ENCODE measurements at regions not wholly inside any gene's neighbourhood (a gene's known extent, or its start where the extent isn't known, plus 50 kb on each side); places are given as distances from the start of the nearest gene placed in this dataset.

DNA sequence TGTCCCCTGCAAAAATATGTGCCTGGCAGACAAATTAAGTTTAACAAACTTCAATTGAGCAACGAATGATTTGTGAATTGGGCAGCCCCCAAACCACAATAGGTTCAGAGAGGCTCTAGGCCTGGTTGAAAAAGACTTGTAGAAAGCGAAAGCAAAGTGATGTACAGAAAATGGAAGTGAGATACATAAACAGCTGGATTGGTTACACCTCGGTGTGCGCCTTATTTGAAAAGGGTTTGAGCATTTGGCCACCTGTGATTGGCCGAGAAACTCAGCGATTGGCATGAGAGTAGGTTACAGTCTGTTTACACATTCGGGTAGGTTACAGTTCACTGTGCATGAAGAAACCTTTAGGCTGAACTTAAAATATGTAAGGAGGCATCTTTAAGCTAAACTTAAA, 136.9 kb downstream of the CD83 start:
- in situ Hi-C loops (cut with HindIII; ENCODE audit: extremely low pct_ligation_motif_present, low pct_unique_long_range_greater_than_20kb) (no loop called here), intact Hi-C loops (cut with micrococcal nuclease; ENCODE audit: unreplicated experiment) (no loop called here)
- Histone ChIP-seq H3K36me3 (replicated peaks in 1 of 2; ENCODE audit: control insufficient read depth in 1 of 2, insufficient read depth in 2 of 2, low read length in 2 of 2) (no peaks in the 10 kb centered on the region), H4K20me1 (ENCODE audit: insufficient read depth, low read length) (no peaks in the 10 kb centered on the region), H3K79me2 (ENCODE audit: insufficient read depth, low read length) (no peaks in the 10 kb centered on the region), H3K27me3 (ENCODE audit: control insufficient read depth in 1 of 2, insufficient read depth in 2 of 2, low read length in 2 of 2) (peaks cover 0 to 16% of the 10 kb centered on the region in 2 experiments; a peak in 2 of 5 replicates), H3K27ac (ENCODE audit: extremely low read length, insufficient read depth, low read length) (no peak overlapping the region), H3K9ac (ENCODE audit: insufficient read depth, low read depth, low read length) (no peak overlapping the region), H2AFZ (ENCODE audit: low read length) (no peak overlapping the region), H3K4me3 (replicated peaks in 1 of 3; ENCODE audit: insufficient read depth in 1 of 3, low read depth in 2 of 3, low read length in 3 of 3) (no peak overlapping the region), H3K4me2 (ENCODE audit: low read depth, low read length) (no peak overlapping the region), H3K9me3 (ENCODE audit: low read length) (no peaks in the 10 kb centered on the region), H3K4me1 (ENCODE audit: insufficient read depth, low read length) (no peaks in the 10 kb centered on the region)
- FAIRE-seq = no peak
- no peak for ATAC-seq
- TF ChIP-seq ZNF3 (CRISPR knock-in tag; IDR thresholded peaks at IDR 0.05) = no peak
- TF ChIP-seq, protein P1, sequence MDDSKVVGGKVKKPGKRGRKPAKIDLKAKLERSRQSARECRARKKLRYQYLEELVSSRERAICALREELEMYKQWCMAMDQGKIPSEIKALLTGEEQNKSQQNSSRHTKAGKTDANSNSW (CRISPR knock-in tag; IDR thresholded peaks at IDR 0.05; ENCODE audit: borderline replicate concordance) = no peak
- no peak for TF ChIP-seq ZFYVE20 (CRISPR knock-in tag; IDR thresholded peaks at IDR 0.05; ENCODE audit: borderline replicate concordance, low read depth)
- no peak for TF ChIP-seq NPAS2 (CRISPR knock-in tag; IDR thresholded peaks at IDR 0.05; ENCODE audit: borderline replicate concordance)
- no peak for TF ChIP-seq SOX13 (IDR thresholded peaks at IDR 0.05)
- TF ChIP-seq SOX13 (CRISPR knock-in tag; conservative IDR thresholded peaks at IDR 0.05 in 1 of 2, IDR thresholded peaks at IDR 0.05 in 1 of 2) = no peak
- TF ChIP-seq, protein P2, sequence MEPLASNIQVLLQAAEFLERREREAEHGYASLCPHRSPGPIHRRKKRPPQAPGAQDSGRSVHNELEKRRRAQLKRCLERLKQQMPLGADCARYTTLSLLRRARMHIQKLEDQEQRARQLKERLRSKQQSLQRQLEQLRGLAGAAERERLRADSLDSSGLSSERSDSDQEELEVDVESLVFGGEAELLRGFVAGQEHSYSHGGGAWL (CRISPR knock-in tag; IDR thresholded peaks at IDR 0.05) = no peak
- TF ChIP-seq KLF13 (CRISPR knock-in tag; IDR thresholded peaks at IDR 0.05) = no peak
- no peak for TF ChIP-seq RFX1 (IDR thresholded peaks at IDR 0.05)
- TF ChIP-seq HCFC1 (IDR thresholded peaks at IDR 0.05; ENCODE audit: low read depth, low read length) = no peak
- TF ChIP-seq, protein P3, sequence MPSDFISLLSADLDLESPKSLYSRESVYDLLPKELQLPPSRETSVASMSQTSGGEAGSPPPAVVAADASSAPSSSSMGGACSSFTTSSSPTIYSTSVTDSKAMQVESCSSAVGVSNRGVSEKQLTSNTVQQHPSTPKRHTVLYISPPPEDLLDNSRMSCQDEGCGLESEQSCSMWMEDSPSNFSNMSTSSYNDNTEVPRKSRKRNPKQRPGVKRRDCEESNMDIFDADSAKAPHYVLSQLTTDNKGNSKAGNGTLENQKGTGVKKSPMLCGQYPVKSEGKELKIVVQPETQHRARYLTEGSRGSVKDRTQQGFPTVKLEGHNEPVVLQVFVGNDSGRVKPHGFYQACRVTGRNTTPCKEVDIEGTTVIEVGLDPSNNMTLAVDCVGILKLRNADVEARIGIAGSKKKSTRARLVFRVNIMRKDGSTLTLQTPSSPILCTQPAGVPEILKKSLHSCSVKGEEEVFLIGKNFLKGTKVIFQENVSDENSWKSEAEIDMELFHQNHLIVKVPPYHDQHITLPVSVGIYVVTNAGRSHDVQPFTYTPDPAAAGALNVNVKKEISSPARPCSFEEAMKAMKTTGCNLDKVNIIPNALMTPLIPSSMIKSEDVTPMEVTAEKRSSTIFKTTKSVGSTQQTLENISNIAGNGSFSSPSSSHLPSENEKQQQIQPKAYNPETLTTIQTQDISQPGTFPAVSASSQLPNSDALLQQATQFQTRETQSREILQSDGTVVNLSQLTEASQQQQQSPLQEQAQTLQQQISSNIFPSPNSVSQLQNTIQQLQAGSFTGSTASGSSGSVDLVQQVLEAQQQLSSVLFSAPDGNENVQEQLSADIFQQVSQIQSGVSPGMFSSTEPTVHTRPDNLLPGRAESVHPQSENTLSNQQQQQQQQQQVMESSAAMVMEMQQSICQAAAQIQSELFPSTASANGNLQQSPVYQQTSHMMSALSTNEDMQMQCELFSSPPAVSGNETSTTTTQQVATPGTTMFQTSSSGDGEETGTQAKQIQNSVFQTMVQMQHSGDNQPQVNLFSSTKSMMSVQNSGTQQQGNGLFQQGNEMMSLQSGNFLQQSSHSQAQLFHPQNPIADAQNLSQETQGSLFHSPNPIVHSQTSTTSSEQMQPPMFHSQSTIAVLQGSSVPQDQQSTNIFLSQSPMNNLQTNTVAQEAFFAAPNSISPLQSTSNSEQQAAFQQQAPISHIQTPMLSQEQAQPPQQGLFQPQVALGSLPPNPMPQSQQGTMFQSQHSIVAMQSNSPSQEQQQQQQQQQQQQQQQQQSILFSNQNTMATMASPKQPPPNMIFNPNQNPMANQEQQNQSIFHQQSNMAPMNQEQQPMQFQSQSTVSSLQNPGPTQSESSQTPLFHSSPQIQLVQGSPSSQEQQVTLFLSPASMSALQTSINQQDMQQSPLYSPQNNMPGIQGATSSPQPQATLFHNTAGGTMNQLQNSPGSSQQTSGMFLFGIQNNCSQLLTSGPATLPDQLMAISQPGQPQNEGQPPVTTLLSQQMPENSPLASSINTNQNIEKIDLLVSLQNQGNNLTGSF (CRISPR knock-in tag; IDR thresholded peaks at IDR 0.05) = no peak
- no peak for TF ChIP-seq HNRNPUL1 (IDR thresholded peaks at IDR 0.05; ENCODE audit: low read depth, low read length)
- no peak for TF ChIP-seq CHCHD3 (CRISPR knock-in tag; IDR thresholded peaks at IDR 0.05)
- CTCF ChIA-PET (ENCODE audit: low intra/inter-chr PET ratio, low total read pairs) = no interaction called here
- BruUV-seq (replicated peaks) = no TSS peak
- DNase-seq (ENCODE audit: low spot score) = no peak
- POLR2A ChIA-PET = no interaction called here
- WGBS (ENCODE audit: low lambda C conversion rate) = 45% methylated on average over 7 of the region's 7 CpGs

Data from HepG2 (cell line).